ENCODE measurements at regions not wholly inside any gene's neighbourhood (a gene's known extent, or its start where the extent isn't known, plus 50 kb on each side); places are given as distances from the start of the nearest gene placed in this dataset.

- H3K9me3 ChIP-seq = no peaks in the 10 kb centered on the region
- no peak overlapping the region for H3K4me3 ChIP-seq
- H3K36me3 ChIP-seq = no peaks in the 10 kb centered on the region
- no peak for DNase-seq
- H3K27ac ChIP-seq = no peak overlapping the region
- TF ChIP-seq POLR2A (IDR thresholded peaks at IDR 0.05) (no peak), CTCF (IDR thresholded peaks at IDR 0.05) (no peak)
- H3K27me3 ChIP-seq = no peaks in the 10 kb centered on the region
- no peaks in the 10 kb centered on the region for H3K4me1 ChIP-seq
Measured at GRCh38 chr7:145624618-145625017, 492.0 kb upstream of the CNTNAP2 start.

- H3K4me3 ChIP-seq = no peak overlapping the region
- H3K4me1 ChIP-seq = no peaks in the 10 kb centered on the region
- no peak overlapping the region for H3K27ac ChIP-seq
- DNase-seq = no peak
- TF ChIP-seq POLR2A (IDR thresholded peaks at IDR 0.05) (no peak), CTCF (IDR thresholded peaks at IDR 0.05) (no peak)
- no peaks in the 10 kb centered on the region for H3K36me3 ChIP-seq
- peaks cover 0 to 3% of the 10 kb centered on the region in 2 donors for H3K27me3 ChIP-seq
- peaks cover 0 to 4% (median 0%) of the 10 kb centered on the region in 4 donors for H3K9me3 ChIP-seq
Measured at GRCh38 chr7:145605963-145606362, 510.6 kb upstream of the CNTNAP2 start.

GRCh38 chr7:145599376-145599775, 517.2 kb upstream of the CNTNAP2 start:
- TF ChIP-seq POLR2A (IDR thresholded peaks at IDR 0.05) (no peak), CTCF (IDR thresholded peaks at IDR 0.05) (no peak)
- H3K4me1 ChIP-seq = no peaks in the 10 kb centered on the region
- no peaks in the 10 kb centered on the region for H3K36me3 ChIP-seq

GRCh38 chr7:145584401-145584800, 532.2 kb upstream of the CNTNAP2 start:
- no peak for TF ChIP-seq POLR2A (IDR thresholded peaks at IDR 0.05)
- TF ChIP-seq CTCF (IDR thresholded peaks at IDR 0.05) = no peak
- H3K4me1 ChIP-seq = no peaks in the 10 kb centered on the region
- no peaks in the 10 kb centered on the region for H3K36me3 ChIP-seq
- no peaks in the 10 kb centered on the region for H3K27me3 ChIP-seq
- no peak overlapping the region for H3K4me3 ChIP-seq
- H3K27ac ChIP-seq = no peak overlapping the region
- no peak for DNase-seq
- no peaks in the 10 kb centered on the region for H3K9me3 ChIP-seq

More at GRCh38 chr7:145599376-145599775, 517.2 kb upstream of the CNTNAP2 start:
- no peak for DNase-seq
- Histone ChIP-seq H3K4me3 (no peak overlapping the region), H3K9me3 (no peaks in the 10 kb centered on the region), H3K27ac (no peak overlapping the region), H3K27me3 (no peaks in the 10 kb centered on the region)

GRCh38 chr7:145582742-145583303, 533.8 kb upstream of the CNTNAP2 start:
- no peaks in the 10 kb centered on the region for H3K36me3 ChIP-seq
- H3K4me3 ChIP-seq = no peak overlapping the region
- no peak for DNase-seq
- H3K4me1 ChIP-seq = no peaks in the 10 kb centered on the region
- no peaks in the 10 kb centered on the region for H3K9me3 ChIP-seq
- no peaks in the 10 kb centered on the region for H3K27me3 ChIP-seq
- no peak for TF ChIP-seq POLR2A (IDR thresholded peaks at IDR 0.05)
- no peak for TF ChIP-seq CTCF (IDR thresholded peaks at IDR 0.05)
- no peak overlapping the region for H3K27ac ChIP-seq

- Histone ChIP-seq H3K36me3 (no peaks in the 10 kb centered on the region), H3K4me3 (no peak overlapping the region), H3K9me3 (no peaks in the 10 kb centered on the region), H3K4me1 (no peaks in the 10 kb centered on the region), H3K27ac (no peak overlapping the region), H3K27me3 (no peaks in the 10 kb centered on the region)
- DNase-seq = no peak
- TF ChIP-seq CTCF (IDR thresholded peaks at IDR 0.05) (no peak), POLR2A (IDR thresholded peaks at IDR 0.05) (no peak)
Measured at GRCh38 chr7:145557805-145558204, 558.8 kb upstream of the CNTNAP2 start.

All from Peyer's patch (tissue), 4 donors.